Stimulated activated CD8-positive, alpha-beta memory T cell treated with anti-CD3 and anti-CD28 coated beads, Interleukin-7, amount 100 ng/mL, for 48 hours (primary cell): ENCODE measurements at regions not wholly inside any gene's neighbourhood (a gene's known extent, or its start where the extent isn't known, plus 50 kb on each side); places are given as distances from the start of the nearest gene placed in this dataset.

ENCODE experiments used
- DNase-seq, 2 donors: peaks; one replicate each; pipeline ENCODE4 v3.0.0-alpha.2; 2020; ENCODE audit warnings: low read depth in 1 of 2; ENCODE audit errors: extremely low read depth in 1 of 2

DNA sequence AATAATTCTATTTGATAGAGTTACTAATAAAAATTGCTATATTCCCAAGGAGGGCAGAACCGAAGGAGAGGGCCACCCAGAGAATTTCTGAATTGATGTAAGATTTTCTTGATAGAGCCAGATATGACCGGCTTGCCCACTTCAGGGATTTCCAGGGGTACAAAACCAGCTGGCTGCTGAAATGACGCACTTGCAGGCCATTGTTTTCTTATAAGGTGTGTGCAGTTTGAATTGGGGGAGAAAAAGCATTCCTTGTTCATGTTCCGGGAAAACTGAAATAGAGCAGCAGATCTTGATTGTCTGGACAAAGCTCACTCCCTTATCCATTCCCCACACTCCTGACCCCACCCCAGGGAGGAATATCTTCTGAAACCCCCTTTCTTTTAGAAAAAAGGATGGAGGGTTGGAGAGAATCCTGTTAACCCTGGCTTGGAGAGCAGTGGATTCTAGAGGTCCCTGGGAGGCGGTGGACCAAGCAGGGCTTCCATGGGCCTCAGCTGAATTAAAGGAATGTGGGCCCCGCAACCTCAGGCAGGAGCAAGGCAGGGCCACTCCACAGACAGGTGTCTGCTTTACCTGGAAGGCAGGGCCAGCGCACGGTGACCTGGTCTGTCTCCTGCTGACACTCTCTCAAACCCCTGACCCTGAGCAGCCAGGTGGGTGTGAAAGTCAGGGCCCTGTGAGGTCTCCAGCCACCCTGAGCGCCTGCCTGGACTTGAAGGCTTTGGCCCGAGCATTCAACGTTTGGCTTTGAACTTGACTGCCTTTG, 96.4 kb downstream of the TMEM170B start:
- DNase-seq: no peak

DNA sequence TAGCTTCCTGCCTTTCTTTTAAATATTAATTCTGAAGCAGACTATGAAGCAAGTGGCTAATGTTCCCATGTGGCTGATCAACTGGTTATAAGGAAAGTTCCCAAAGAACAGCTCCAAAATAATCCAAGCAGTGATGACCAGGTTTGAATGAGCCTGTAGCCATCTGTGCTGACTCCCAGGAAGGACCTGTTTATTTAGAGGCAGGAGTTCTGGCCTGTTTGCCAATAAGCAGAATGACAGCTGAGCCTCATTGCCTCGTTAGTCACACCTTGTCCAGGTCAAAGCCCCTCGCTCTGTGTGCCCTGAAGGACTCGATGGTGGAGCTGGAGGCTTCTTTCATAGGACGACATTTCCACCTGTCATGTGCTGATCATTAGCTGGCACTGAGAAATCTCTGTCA, 97.4 kb downstream of the TMEM170B start:
- no peak for DNase-seq

DNA sequence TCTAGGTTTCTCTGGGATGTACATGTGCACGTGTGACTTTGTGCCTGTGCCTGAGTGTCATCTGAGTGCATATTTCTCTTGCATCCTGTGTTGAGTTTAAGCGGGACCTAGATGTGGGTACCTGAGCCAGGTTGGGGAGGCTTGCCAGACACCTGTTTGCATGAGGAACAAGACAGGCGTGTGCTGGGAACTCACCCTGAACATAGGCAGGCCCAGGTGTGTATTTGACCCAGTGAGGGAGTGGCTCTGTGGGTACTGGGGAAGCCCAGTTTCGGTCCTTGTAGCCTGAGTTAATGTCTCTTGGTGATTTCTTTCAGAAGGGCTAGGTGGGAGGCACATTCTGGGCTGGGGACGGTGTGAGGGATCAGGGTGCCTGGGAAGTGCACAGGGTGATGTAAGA, 98.6 kb downstream of the TMEM170B start:
- no peak for DNase-seq

DNA sequence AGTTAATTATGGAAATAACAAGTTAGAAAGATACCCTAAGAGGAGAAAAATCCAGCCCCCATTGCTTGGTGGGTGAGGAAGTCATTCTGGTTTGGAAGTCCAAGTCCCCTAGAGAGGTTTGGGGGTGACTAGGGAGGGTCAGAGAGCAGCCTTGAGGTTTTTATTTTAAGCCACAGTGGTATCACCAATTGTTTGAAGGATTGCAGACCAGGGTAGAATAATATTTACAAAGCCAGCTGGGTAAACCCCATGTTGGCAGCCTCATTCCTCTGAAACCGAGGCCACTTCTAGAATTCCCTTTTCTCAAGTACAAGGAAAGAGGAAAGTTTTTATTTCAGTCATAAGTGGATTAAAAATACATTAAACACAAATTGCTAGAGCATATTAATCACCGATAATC, 99.7 kb downstream of the TMEM170B start:
- no peak for DNase-seq

DNA sequence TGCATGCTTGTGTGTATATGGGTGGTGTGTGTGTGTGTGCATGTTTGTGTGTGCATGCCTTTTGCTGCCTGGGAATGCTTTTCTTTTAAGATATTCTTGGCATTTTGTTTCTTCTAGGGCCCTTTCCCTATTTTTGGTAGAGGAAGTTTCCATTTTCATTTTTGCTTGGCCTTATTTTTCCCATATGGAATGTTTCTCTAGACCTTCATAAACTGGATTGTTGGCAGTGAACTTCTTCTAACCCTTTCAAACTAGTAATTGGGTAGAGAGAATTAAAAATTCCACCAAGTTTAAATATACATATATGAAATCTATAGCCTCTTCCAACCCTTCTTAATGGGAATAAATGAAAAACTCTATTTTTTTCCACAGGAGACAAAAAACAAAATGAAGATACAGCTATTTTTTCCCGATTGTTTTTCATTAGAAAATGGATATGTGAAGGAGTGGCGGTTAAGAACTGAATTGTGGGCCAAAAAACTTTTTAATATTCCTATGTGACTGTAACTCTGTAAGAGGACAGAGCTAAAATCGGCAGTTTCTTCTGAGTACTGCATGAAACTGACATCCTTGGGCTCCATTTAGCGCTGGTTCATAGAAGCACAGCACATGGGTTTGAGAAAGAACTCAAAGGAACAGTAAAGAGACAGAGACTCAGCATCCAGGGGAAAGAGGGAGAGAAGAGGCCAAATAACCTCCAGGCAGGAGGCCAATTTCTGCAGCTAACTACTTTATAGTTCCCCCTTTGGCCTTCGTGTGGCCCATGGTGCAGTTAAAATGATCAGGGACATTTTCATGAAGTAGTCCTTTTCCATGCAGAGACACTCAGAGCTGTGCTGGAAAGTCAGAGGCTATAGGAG, 102.1 kb downstream of the TMEM170B start:
- DNase-seq: no peak

DNA sequence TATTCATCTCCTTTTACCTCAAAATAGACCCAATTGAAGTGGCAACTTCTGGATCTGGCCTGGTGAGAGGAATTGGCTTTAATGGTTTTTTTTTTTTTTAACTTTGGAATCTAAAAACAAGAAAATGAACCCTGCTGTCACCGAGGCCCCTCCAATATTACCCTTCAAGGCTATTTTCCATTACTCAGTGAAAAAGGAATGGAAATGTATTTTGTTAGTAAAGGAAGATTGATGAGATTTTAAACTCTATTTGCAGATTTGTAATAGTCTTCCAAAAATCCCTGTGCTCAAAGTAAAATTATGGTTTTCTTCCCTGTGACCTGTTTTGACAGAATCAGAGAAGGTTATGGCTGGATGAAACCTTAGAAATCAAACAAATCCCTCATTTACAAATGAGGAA, 102.9 kb downstream of the TMEM170B start:
- DNase-seq: no peak

DNA sequence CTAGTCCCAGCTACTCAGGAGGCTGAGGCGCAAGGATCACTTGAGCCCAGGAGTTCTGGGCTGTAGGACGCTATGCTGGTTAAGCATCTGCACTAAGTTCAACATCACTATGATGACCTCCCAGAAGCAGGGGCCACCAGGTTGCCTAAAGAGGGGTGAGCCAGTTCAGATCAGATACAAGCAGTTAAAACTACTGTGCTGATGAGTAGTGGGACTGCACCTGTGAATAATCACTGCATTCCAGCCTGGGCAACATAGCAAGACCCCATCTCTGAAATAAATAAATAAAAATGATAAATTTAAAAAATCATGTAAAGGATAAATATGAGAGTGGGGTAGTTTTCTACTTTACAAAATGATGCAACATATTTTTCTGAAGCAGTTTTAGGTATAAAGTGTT, 106.5 kb downstream of the TMEM170B start:
- no peak for DNase-seq

DNA sequence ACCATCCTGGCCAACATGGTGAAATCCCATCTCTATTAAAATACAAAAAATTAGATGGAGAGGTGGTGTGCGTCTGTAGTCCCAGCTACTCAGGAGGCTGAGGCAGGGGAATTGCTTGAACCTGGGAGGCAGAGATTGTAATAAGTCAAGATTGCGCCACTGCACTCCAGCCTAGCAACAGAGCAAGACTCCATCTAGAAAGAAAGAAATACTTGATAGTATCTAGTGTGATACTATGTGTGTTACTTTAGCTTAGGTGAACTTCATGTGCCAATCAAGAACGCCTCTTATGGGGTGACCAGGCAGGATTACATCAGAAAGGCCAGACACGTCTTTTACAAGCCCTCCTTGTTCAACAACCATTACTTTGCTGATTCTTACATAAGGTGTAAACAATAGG, 107.1 kb downstream of the TMEM170B start:
- no peak for DNase-seq

DNA sequence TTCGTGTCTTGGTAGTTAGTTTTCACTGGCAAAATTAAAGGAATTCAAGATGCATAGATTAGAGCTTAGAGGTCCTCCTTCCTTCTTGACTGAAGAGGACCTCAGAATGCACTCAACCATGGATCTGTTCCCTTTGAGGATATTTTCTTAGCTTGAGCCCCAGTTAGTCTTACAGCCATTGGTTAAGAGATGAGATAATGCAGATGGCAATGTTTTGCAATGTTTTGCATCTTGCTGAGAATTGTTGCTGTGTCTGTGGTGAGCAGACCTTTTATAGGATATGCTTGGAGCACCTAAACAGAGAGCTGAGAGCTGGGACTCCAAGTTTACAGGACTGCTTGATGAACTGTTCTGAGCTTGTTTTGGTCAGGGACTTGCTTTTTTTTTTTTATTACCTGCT, 107.5 kb downstream of the TMEM170B start:
- DNase-seq: no peak

DNA sequence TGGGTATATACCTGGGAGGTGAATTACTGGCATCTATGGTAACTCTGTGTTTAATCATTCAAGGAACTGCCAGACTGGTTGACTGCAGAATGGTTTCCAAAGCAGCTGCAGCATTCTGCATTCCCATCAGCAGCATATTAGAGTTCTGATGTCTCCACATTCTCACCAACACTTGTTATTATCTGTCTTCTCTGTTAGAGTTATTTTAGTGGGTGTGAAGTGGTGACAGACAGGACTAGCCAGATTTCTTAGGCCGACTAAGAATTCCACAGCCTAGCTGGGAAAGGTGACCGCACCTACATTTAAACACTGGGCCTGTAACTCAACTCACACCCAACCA, 110.9 kb downstream of the TMEM170B start:
- DNase-seq: no peak

DNA sequence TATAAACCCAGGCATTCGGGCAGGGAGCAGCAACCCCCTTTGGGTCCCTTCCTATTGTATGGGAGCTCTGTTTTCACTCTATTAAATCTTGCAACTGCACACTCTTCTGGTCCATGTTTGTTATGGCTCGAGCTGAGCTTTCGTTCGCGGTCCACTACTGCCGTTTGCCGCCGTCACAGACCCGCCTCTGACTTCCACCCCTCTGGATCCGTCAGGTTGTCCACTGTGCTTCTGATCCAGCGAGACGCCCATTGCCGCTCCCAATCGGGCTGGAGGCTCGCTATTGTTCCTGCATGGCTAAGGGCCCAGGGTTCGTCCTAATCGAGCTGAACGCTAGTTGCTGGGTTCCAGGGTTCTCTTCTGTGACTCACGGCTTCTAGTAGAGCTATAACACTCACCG, 111.3 kb downstream of the TMEM170B start:
- no peak for DNase-seq

DNA sequence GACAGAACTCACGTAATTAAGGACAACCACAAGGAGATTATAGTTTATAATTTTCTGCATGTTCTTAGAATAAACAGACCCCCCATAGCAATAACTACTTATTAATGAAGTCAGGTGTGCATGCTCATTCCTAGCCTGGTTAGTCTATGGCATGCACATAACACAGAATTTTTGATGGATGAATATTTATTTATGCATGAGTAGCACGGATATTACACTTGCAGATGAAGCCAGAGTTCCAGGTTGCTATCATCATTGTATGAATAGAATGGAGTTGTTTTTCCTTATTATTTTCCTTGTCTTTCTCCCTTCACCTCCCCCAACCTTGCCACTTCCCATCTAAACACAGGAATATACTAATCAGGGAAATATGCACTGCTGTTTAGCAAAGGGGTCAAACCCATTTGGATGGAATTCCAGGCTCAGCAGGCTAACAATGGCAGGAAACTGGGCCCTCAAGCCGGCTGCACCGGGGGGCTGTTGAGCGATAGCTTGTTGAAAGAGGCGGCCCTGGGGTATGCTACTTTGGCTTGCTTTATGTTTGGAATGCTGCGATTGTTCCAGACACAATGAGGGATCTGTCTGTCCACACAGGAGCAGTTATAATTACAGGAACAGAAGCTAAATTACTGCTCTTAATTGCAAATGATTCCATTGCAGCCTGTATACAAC, 112.6 kb downstream of the TMEM170B start:
- DNase-seq: no peak

DNA sequence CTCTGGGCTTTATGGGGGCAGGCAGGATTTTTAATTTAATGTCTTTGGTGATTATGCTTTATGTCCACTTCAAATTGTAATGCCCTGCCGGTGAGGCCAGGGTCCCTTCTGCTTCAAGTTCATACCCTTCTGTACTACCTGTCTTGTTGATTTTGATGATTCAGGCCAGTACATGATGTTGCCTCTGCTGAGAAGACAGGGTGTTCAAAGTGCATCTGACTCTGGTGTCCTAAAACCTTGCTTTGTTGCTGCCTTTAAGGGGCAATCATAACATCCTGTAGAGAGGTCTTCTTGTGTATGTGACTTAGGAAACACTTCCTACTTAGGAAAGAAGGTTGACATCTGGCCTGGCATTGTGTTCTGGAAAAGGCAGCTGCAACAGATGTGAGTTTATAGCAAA, 113.2 kb downstream of the TMEM170B start:
- DNase-seq: no peak

DNA sequence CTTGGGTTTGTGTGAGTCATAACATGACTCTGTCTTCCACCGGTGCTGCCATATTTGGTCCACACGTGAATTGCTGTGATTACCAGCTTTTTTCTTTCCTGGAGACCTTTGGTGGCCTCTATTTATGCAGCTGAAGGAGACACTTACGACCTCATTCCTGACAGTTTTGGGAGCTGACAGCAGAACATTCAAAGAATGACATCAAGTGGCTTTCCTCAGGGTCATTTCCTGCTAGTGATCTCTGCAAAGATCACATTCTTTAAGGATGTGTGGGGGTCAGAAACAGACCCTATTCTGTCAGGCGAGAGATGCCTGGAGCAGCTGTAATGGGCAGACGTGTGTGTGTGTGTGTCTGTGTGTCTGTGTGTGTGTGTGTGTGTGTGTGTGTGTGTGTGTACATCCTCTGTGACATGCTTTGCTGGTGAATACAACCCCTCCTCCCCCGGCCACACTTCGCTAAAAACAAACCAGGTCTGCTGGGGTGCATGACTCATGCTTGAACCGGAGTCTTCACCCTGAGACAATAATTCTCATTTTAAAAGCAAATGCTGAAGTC, 115.6 kb downstream of the TMEM170B start:
- peak; percentile 7 to 39 for DNase-seq

DNA sequence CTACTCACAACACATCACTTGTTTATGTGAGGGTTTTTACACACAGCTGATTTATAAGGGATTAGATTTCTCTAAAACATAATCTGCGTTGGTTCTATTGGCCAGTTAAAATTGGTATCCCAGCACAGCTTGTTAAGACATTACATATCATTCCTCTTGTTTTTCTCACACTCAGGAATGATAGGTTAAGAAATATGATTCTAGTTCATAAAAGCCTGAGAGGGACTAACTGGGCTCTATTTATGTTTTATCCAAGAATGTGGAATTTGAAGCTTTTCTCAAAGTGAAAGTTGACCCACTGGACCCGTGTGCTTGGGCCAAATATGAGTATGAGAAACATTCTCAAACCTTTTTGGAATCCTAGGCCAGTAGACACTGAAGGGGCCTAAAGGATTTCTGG, 117.3 kb downstream of the TMEM170B start:
- no peak for DNase-seq

DNA sequence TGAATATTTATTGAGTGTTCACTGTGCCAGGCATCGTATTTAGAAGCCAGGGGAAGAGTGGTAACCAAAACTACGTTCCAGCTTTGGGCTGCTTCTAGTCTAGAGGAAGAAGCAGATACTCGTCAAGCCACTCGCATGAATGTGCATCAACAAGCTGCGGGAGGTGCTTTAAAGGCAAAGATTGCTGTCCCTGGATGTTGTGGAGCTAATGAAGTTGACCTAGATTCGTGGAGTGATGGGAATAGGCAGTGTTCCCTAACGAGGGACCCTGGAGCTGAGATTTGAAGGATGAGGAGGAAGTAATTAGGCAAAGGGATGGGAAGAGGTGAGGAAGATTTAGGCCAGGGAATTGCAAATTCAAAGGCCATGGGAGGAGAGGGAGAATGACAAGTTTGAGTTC, 118.9 kb downstream of the TMEM170B start:
- no peak for DNase-seq

DNA sequence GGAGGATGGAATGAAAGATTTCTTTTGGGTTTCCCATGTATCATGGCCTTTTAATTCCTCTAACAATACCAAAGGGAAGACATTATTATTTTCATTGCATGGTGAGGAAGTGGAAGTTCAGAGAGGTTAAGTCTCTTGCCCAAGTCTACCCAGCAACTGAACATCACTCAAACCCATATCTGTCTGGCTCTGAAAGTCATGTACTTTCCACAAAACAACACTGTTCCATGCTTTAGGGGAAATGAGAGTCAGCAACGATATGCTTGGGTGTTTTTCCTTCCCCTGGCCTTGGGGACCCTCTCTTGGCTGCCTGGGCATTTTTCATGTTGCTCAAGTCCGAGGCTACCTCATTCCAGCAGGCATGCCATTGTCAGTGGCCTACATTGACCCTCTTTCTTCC, 118.8 kb downstream of the ADTRP start:
- no peak for DNase-seq

DNA sequence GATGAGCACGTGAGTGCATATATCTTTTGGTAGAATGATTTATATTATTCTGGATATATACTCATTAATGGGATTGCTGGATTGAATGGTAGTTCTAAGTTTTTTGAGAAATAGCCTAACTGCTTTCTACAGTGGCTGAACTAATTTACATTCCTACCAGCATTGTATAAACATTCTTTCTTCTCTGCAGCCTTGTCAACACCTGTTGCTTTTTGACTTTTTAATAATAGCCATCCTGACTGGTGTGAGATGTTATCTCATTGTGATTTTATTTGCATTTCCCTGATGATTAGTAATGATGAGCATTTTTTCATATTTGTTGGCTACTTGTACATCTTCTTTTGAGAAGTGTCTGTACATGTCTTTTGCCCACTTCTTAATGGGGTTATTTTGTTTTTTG, 116.3 kb downstream of the ADTRP start:
- no peak for DNase-seq

DNA sequence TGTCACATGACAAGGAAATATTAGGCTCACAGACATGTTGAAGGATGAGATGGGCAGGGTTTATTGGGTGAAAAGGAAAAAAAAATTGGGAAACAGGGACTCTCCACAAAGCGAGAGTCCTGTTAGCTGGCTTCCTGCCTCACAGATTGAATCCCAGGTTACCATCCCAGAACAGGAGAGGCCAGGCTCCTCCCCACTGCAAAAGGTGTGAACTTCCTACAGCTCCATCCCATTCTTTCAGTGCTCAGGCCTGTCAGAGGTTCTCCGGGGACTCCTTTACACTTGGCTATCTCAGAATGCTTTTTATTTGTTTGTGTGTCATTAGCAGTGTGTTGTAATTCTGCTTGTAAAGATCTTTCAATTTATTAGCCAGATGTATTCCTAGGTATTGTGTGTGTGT, 115.1 kb downstream of the ADTRP start:
- DNase-seq: no peak
